AG04450 (cell line): ENCODE measurements at regions not wholly inside any gene's neighbourhood (a gene's known extent, or its start where the extent isn't known, plus 50 kb on each side); places are given as distances from the start of the nearest gene placed in this dataset.

Experiments
- CTCF ChIA-PET: fragments of 300-600, 350-600 bp; formaldehyde crosslinking; extraction: SDS; loops from one replicate; lab custom pipeline; 2022; ENCODE audit warnings: antibody characterized with exemption, inconsistent platforms; lab: Charles Lee
- POLR2A ChIA-PET: fragments of 350-600 bp; formaldehyde crosslinking; extraction: SDS; loops from one replicate; lab custom pipeline; 2021; ENCODE audit warnings: antibody characterized with exemption, inconsistent platforms; lab: Yijun Ruan, JAX
- DNase-seq: peaks from one replicate; pipeline ENCODE4 v3.0.0-alpha.2; 2011; ENCODE audit warnings: low read depth, low spot score
- H3K27ac ChIP-seq: one replicate; pipeline ENCODE4 v1.5.1; 2012; ENCODE audit warnings: low read depth, low read length, control low read depth
- H3K27me3 ChIP-seq: one replicate; pipeline ENCODE4 v1.6.0; 2012; ENCODE audit warnings: low read length; ENCODE audit not compliant: control insufficient read depth, insufficient read depth
- H3K4me3 ChIP-seq: 2 replicates; pipeline ENCODE4 v1.5.1; 2011; ENCODE audit warnings: mild to moderate bottlenecking, low read depth, low read length, control low read depth
- H3K9me3 ChIP-seq: 2 replicates; pipeline ENCODE4 v1.5.1; 2012; ENCODE audit warnings: low read length; ENCODE audit not compliant: control insufficient read depth, insufficient read depth
- TF ChIP-seq, protein P1 (sequence below): IDR thresholded peaks from 2 replicates; pipeline ENCODE4 v1.5.1; 2011; ENCODE audit warnings: low read depth, low read length, control low read depth, inconsistent platforms

DNA sequence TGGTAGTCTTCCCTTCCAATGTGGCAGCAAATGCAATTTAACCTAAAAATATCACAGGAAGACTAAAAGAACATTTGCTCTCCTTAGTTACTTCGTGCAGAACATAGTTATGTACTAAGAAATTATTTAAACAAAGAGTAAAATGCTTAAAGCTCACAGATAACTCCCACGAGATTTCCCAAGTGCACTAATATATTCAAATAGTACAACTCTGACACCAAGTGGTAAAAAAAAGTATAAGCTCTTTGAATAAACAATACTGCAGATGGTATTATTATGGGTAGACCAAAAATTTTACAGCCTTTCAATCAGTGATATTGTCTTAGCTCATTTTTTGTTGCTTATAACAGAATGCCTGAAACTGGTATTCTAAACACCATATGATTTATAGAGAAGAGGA, 52.8 kb upstream of the FILIP1 start:
- POLR2A ChIA-PET, result interaction anchor here (0.9 kb wide), 1 partner anchor 279 kb away, joined by 3 read pairs; no protein-coding TSS in a partner anchor
- TF ChIP-seq, protein P1, sequence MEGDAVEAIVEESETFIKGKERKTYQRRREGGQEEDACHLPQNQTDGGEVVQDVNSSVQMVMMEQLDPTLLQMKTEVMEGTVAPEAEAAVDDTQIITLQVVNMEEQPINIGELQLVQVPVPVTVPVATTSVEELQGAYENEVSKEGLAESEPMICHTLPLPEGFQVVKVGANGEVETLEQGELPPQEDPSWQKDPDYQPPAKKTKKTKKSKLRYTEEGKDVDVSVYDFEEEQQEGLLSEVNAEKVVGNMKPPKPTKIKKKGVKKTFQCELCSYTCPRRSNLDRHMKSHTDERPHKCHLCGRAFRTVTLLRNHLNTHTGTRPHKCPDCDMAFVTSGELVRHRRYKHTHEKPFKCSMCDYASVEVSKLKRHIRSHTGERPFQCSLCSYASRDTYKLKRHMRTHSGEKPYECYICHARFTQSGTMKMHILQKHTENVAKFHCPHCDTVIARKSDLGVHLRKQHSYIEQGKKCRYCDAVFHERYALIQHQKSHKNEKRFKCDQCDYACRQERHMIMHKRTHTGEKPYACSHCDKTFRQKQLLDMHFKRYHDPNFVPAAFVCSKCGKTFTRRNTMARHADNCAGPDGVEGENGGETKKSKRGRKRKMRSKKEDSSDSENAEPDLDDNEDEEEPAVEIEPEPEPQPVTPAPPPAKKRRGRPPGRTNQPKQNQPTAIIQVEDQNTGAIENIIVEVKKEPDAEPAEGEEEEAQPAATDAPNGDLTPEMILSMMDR, result peak; percentile 31
- H3K27ac ChIP-seq, result no peak overlapping the region
- H3K27me3 ChIP-seq, result no peaks in the 10 kb centered on the region
- H3K4me3 ChIP-seq, result no peak overlapping the region
- DNase-seq, result no peak
- H3K9me3 ChIP-seq, result no peaks in the 10 kb centered on the region
- CTCF ChIA-PET, result interaction anchor here (0.6 to 1.8 kb wide), 34 partner anchors 8 to 1697 kb away, joined by 3 to 49 read pairs (median 4); partner anchors contain the start of gene COX7A2

DNA sequence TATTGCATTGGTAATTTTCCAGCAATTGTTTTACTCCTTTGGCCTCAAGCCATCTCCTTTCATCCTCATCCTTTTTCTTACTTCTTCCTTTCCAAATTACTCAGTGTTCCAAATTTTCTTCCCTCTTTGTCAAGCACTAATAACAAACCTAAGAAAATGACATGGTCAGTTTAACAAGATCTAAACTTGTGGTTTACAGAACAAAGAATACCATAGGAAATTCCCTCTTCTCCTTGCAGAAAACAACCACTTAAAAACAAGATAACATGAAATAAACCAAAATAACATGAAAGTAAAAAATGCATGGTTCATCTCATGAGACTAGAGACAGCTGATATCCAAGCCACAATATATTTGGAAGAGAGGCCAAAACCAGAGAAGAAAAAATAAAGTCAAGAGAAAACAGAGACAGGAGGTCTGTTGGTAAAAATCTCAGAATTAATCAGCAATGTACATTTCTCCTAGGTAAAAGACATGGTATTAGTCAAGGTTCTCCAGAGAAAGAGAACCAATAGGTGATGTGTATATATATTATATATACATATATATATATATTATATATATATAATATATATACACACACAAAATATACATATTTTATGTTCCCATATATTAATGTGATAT, 51.0 kb upstream of the SENP6 start:
- Histone ChIP-seq H3K27ac (no peak overlapping the region), H3K9me3 (no peaks in the 10 kb centered on the region), H3K27me3 (no peaks in the 10 kb centered on the region), H3K4me3 (no peak overlapping the region)
- POLR2A ChIA-PET, result no interaction called here
- CTCF ChIA-PET, result interaction anchor here (1.6 kb wide), 1 partner anchor 284 kb away, joined by 5 read pairs; no protein-coding TSS in a partner anchor
- DNase-seq, result no peak
- TF ChIP-seq, protein P1, result no peak

DNA sequence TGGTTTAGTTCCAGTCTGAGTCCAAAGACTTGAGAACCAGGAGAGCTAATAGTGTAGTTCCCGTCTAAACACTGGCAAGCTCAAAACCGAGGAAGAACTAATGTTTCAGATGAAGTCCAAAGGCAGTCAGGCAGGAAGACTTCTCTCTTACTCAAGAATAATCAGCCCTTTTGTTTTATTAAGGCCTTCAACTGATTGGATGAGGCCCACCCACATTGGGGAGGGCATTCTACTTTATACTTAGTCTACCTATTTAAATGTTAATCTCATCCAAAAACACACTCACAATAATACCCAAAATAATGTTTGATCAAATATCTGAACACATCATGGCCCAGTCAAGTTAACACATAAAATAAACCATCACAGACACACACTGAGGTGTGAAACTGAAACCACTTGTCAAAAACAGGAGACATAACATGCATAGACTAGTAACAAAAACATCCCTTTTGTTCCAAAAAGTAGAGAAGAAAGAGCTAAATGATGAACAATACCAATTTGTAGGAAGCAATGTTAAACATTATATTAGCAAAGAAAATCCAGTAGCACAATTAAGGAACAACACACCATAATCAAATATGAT, 50.2 kb upstream of the SENP6 start:
- ChIA-PET CTCF (interaction anchor here (0.6 to 1.6 kb wide), 3 partner anchors 11 to 284 kb away, joined by 3 to 5 read pairs (median 4); no protein-coding TSS in a partner anchor), POLR2A (no interaction called here)
- Histone ChIP-seq H3K27ac (no peak overlapping the region), H3K9me3 (no peaks in the 10 kb centered on the region), H3K27me3 (no peaks in the 10 kb centered on the region), H3K4me3 (no peak overlapping the region)
- DNase-seq, result no peak
- TF ChIP-seq, protein P1, result no peak
